ENCODE measurements at regions not wholly inside any gene's neighbourhood (a gene's known extent, or its start where the extent isn't known, plus 50 kb on each side); places are given as distances from the start of the nearest gene placed in this dataset.
"Not testable (repeated sequence)": the region's sequence is repeated elsewhere in the genome, so short reads cannot be mapped to it uniquely, and the experiment has no call there.

GRCh38 chr10:35993591-35994515 is 351.8 kb upstream of the FZD8 start:
- no peak for DNase-seq (ENCODE audit: low spot score)

- no peak for DNase-seq (ENCODE audit: low spot score)
Measured at GRCh38 chr10:35992107-35992506, 350.0 kb upstream of the FZD8 start.

GRCh38 chr10:35986756-35987502 is 344.8 kb upstream of the FZD8 start:
- no peak for DNase-seq (ENCODE audit: low spot score)

- no peak for DNase-seq (ENCODE audit: low spot score)
Measured at GRCh38 chr10:35979116-35979515, 337.0 kb upstream of the FZD8 start.

- not testable (repeated sequence) for DNase-seq (ENCODE audit: low spot score)
Measured at GRCh38 chr10:35973912-35974591, 332.0 kb upstream of the FZD8 start.

GRCh38 chr10:35972275-35972674 is 330.2 kb upstream of the FZD8 start:
- no peak for DNase-seq (ENCODE audit: low spot score)

- DNase-seq (ENCODE audit: low spot score), result no peak
Measured at GRCh38 chr10:35971397-35971796, 329.3 kb upstream of the FZD8 start.

- DNase-seq (ENCODE audit: low spot score), result no peak
Measured at GRCh38 chr10:35963685-35964084, 321.6 kb upstream of the FZD8 start.

GRCh38 chr10:35961501-35961900 is 319.4 kb upstream of the FZD8 start:
- no peak for DNase-seq (ENCODE audit: low spot score)

GRCh38 chr10:35959252-35959651 is 317.2 kb upstream of the FZD8 start:
- DNase-seq (ENCODE audit: low spot score), result no peak

- DNase-seq (ENCODE audit: low spot score), result not testable (repeated sequence)
Measured at GRCh38 chr10:35958609-35959008, 316.5 kb upstream of the FZD8 start.

- DNase-seq (ENCODE audit: low spot score), result no peak
Measured at GRCh38 chr10:35950701-35951100, 308.6 kb upstream of the FZD8 start.

- no peak for DNase-seq (ENCODE audit: low spot score)
Measured at GRCh38 chr10:35950226-35950625, 308.1 kb upstream of the FZD8 start.

- DNase-seq (ENCODE audit: low spot score), result no peak
Measured at GRCh38 chr10:35949811-35950211, 307.7 kb upstream of the FZD8 start.

GRCh38 chr10:35946556-35946955 is 304.5 kb upstream of the FZD8 start:
- no peak for DNase-seq (ENCODE audit: low spot score)

- DNase-seq (ENCODE audit: low spot score), result no peak
Measured at GRCh38 chr10:35942057-35942456, 300.0 kb upstream of the FZD8 start.

- no peak for DNase-seq (ENCODE audit: low spot score)
Measured at GRCh38 chr10:35940141-35941041, 298.3 kb upstream of the FZD8 start.

GRCh38 chr10:35938160-35938559 is 296.1 kb upstream of the FZD8 start:
- no peak for DNase-seq (ENCODE audit: low spot score)

GRCh38 chr10:35937546-35937945 is 295.4 kb upstream of the FZD8 start:
- no peak for DNase-seq (ENCODE audit: low spot score)

- DNase-seq (ENCODE audit: low spot score), result no peak
Measured at GRCh38 chr10:35934642-35934995, 292.5 kb upstream of the FZD8 start.

GRCh38 chr10:35933940-35934641 is 292.0 kb upstream of the FZD8 start:
- no peak for DNase-seq (ENCODE audit: low spot score)
